ENCODE measurements at regions not wholly inside any gene's neighbourhood (a gene's known extent, or its start where the extent isn't known, plus 50 kb on each side); places are given as distances from the start of the nearest gene placed in this dataset.
"Not testable (repeated sequence)": the region's sequence is repeated elsewhere in the genome, so short reads cannot be mapped to it uniquely, and the experiment has no call there.

DNA sequence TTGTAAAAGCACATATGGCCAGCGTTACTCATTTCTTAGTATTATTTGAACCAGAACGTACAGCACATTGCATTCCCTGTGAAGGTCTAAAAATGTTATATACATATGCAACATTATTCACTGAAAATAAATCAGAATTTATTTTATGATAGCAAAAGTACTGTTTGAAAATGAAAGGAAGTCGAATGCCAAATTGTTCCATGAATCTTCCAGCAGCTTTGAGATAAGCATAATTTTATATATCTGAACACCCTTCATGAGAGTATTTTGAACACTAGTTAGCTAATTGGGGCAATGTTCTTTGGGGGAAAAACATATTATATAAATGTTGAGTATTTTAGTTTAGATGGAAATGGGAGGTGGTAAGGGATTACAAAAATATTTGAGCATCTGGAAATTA lies 300.7 kb upstream of the SYT1 start:
- Histone ChIP-seq H3K9ac (ENCODE audit: low read depth, low read length) (no peak overlapping the region), H3K4me1 (ENCODE audit: insufficient read depth, low read length) (peaks cover 9% of the 10 kb centered on the region; the same call in 1 of the 2 replicates), H3K36me3 (ENCODE audit: insufficient read depth, low read depth, low read length) (no peaks in the 10 kb centered on the region), H3K4me3 (ENCODE audit: low read length) (no peak overlapping the region), H3K9me3 (ENCODE audit: insufficient read depth, low read depth, low read length) (no peaks in the 10 kb centered on the region), H3K27ac (ENCODE audit: low read length) (no peak overlapping the region), H3K27me3 (ENCODE audit: insufficient read depth, low read length) (no peaks in the 10 kb centered on the region)

GRCh38 chr12:78566456-78566855 lies 298.1 kb upstream of the SYT1 start:
- no peaks in the 10 kb centered on the region for H3K9me3 ChIP-seq (ENCODE audit: insufficient read depth, low read depth, low read length)
- peaks cover 9% of the 10 kb centered on the region; the same call in 1 of the 2 replicates for H3K4me1 ChIP-seq (ENCODE audit: insufficient read depth, low read length)
- H3K36me3 ChIP-seq (ENCODE audit: insufficient read depth, low read depth, low read length): no peaks in the 10 kb centered on the region
- H3K9ac ChIP-seq (ENCODE audit: low read depth, low read length): no peak overlapping the region
- no peak overlapping the region for H3K4me3 ChIP-seq (ENCODE audit: low read length)
- no peaks in the 10 kb centered on the region for H3K27me3 ChIP-seq (ENCODE audit: insufficient read depth, low read length)
- H3K27ac ChIP-seq (ENCODE audit: low read length): no peak overlapping the region

DNA sequence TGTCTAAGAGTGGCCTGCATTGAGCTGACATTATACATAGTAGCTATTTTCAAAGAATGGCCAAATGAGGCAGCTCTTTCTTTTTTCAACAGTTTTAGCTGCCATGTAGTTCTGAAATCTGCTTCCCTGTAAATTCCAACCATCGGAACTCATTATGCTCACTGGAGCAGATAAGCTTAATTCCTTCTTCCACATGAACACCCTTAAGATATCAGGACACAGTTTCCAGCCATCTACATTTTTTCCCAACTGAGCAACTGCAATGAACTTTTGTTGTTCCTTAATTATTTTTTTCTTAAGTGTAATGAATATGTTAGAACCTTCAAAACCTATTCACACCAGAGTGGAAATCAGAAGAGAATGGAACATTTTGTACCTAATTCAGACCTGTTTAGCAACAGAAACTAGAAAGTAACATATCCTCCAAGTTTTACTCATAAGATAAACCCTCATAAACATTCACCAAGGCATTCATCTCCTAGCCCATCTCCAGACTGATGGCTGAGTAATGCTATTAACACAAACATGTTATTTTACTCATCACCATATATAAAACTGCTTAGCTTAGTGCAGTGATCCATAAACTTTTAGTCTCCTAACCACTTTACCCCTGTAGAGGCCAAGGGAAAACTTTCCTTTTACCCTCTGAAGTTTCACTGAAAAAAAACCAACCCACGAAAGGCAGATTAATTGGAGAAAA lies 296.1 kb upstream of the SYT1 start:
- Histone ChIP-seq H3K4me3 (ENCODE audit: low read length) (no peak overlapping the region), H3K9ac (ENCODE audit: low read depth, low read length) (no peak overlapping the region), H3K4me1 (ENCODE audit: insufficient read depth, low read length) (peaks cover 3% of the 10 kb centered on the region; the same call in 1 of the 2 replicates), H3K36me3 (ENCODE audit: insufficient read depth, low read depth, low read length) (no peaks in the 10 kb centered on the region), H3K27me3 (ENCODE audit: insufficient read depth, low read length) (no peaks in the 10 kb centered on the region), H3K27ac (ENCODE audit: low read length) (no peak overlapping the region), H3K9me3 (ENCODE audit: insufficient read depth, low read depth, low read length) (no peaks in the 10 kb centered on the region)

GRCh38 chr12:78571953-78572352 lies 292.6 kb upstream of the SYT1 start:
- H3K4me1 ChIP-seq (ENCODE audit: insufficient read depth, low read length): peaks cover 7% of the 10 kb centered on the region; the same call in 1 of the 2 replicates
- no peaks in the 10 kb centered on the region for H3K27me3 ChIP-seq (ENCODE audit: insufficient read depth, low read length)
- H3K27ac ChIP-seq (ENCODE audit: low read length): no peak overlapping the region
- no peak overlapping the region for H3K9ac ChIP-seq (ENCODE audit: low read depth, low read length)
- H3K9me3 ChIP-seq (ENCODE audit: insufficient read depth, low read depth, low read length): 0 out of 2 replicates have a peak, but pooled peaks cover 4% of the 10 kb centered on the region
- no peaks in the 10 kb centered on the region for H3K36me3 ChIP-seq (ENCODE audit: insufficient read depth, low read depth, low read length)
- no peak overlapping the region for H3K4me3 ChIP-seq (ENCODE audit: low read length)

DNA sequence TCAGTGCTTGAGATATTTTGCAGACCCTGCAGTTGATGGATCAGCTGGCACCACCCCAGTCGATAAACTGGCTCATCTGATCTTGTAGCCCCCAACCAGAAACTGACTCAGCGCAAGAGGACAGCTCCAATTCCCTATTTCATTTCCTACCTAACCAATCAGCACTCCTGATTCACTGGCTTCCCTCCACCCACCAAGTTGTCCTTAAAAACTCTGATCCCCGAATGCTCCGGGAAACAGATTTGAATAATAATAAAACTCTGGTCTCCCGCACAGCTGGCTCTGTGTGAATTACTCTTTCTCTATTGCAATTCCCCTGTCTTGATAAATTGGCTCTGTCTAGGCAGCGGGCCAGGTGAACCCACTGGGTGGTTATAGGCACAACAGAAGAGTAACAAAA lies 289.4 kb upstream of the SYT1 start:
- H3K4me3 ChIP-seq (ENCODE audit: low read length); H3K27ac ChIP-seq (ENCODE audit: low read length); H3K9me3 ChIP-seq (ENCODE audit: insufficient read depth, low read depth, low read length); H3K4me1 ChIP-seq (ENCODE audit: insufficient read depth, low read length); H3K27me3 ChIP-seq (ENCODE audit: insufficient read depth, low read length); H3K36me3 ChIP-seq (ENCODE audit: insufficient read depth, low read depth, low read length); H3K9ac ChIP-seq (ENCODE audit: low read depth, low read length): not testable (repeated sequence)

GRCh38 chr12:78579846-78580245 lies 284.7 kb upstream of the SYT1 start:
- H3K4me1 ChIP-seq (ENCODE audit: insufficient read depth, low read length): no peaks in the 10 kb centered on the region
- H3K4me3 ChIP-seq (ENCODE audit: low read length): no peak overlapping the region
- H3K9me3 ChIP-seq (ENCODE audit: insufficient read depth, low read depth, low read length): 0 out of 2 replicates have a peak, but pooled peaks cover 4% of the 10 kb centered on the region
- H3K27ac ChIP-seq (ENCODE audit: low read length): no peak overlapping the region
- H3K27me3 ChIP-seq (ENCODE audit: insufficient read depth, low read length): no peaks in the 10 kb centered on the region
- H3K9ac ChIP-seq (ENCODE audit: low read depth, low read length): no peak overlapping the region
- H3K36me3 ChIP-seq (ENCODE audit: insufficient read depth, low read depth, low read length): no peaks in the 10 kb centered on the region

- H3K27me3 ChIP-seq (ENCODE audit: insufficient read depth, low read length): no peaks in the 10 kb centered on the region
- no peak overlapping the region for H3K9ac ChIP-seq (ENCODE audit: low read depth, low read length)
- 0 out of 2 replicates have a peak, but pooled peaks cover 1% of the 10 kb centered on the region for H3K9me3 ChIP-seq (ENCODE audit: insufficient read depth, low read depth, low read length)
- no peaks in the 10 kb centered on the region for H3K36me3 ChIP-seq (ENCODE audit: insufficient read depth, low read depth, low read length)
- no peaks in the 10 kb centered on the region for H3K4me1 ChIP-seq (ENCODE audit: insufficient read depth, low read length)
- H3K27ac ChIP-seq (ENCODE audit: low read length): no peak overlapping the region
- H3K4me3 ChIP-seq (ENCODE audit: low read length): no peak overlapping the region
Measured at GRCh38 chr12:78580296-78580695, 284.3 kb upstream of the SYT1 start.

DNA sequence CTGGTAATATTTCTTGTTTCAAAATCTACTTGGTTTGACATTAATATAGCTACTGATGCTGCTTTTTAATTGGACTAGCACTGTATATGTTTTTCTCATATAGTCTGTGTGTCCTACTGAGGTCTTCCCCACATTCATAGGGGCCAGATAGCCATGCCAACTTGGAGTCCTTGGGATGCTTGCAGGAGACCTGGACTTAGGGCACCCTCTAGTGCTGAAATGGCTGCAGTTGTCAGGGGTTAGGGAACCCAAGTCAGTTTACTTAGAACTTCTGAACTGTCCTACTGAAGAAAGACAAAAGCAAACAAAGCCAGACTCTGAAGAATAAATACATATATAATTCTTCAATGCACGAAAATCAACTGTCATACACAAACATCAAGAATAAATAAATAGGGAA lies 279.9 kb upstream of the SYT1 start:
- no peaks in the 10 kb centered on the region for H3K27me3 ChIP-seq (ENCODE audit: insufficient read depth, low read length)
- no peaks in the 10 kb centered on the region for H3K9me3 ChIP-seq (ENCODE audit: insufficient read depth, low read depth, low read length)
- no peak overlapping the region for H3K9ac ChIP-seq (ENCODE audit: low read depth, low read length)
- H3K36me3 ChIP-seq (ENCODE audit: insufficient read depth, low read depth, low read length): no peaks in the 10 kb centered on the region
- H3K4me3 ChIP-seq (ENCODE audit: low read length): no peak overlapping the region
- no peaks in the 10 kb centered on the region for H3K4me1 ChIP-seq (ENCODE audit: insufficient read depth, low read length)
- no peak overlapping the region for H3K27ac ChIP-seq (ENCODE audit: low read length)

DNA sequence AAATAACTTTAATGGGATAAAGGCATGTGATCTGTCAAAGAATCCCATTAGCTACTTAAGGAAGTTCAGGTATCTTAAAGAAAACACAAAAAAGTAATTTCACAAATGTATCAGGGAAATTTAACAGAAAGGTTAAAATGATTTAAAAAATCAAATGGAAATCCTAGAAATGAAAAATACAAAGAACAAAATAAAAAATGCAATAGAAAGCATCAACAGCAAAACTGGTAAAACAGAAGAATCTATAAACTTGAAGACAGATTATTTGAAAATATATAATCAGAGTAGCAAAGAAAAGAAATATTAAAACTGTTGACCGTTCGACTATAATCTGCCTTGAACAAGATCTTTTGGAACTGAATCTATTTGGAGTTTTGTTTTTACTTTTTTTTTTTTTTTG lies 279.4 kb upstream of the SYT1 start:
- Histone ChIP-seq H3K27me3 (ENCODE audit: insufficient read depth, low read length) (no peaks in the 10 kb centered on the region), H3K4me3 (ENCODE audit: low read length) (no peak overlapping the region), H3K4me1 (ENCODE audit: insufficient read depth, low read length) (no peaks in the 10 kb centered on the region), H3K9ac (ENCODE audit: low read depth, low read length) (no peak overlapping the region), H3K36me3 (ENCODE audit: insufficient read depth, low read depth, low read length) (no peaks in the 10 kb centered on the region), H3K27ac (ENCODE audit: low read length) (no peak overlapping the region), H3K9me3 (ENCODE audit: insufficient read depth, low read depth, low read length) (no peaks in the 10 kb centered on the region)

GRCh38 chr12:78586790-78587189 lies 277.8 kb upstream of the SYT1 start:
- no peaks in the 10 kb centered on the region for H3K9me3 ChIP-seq (ENCODE audit: insufficient read depth, low read depth, low read length)
- no peaks in the 10 kb centered on the region for H3K27me3 ChIP-seq (ENCODE audit: insufficient read depth, low read length)
- no peak overlapping the region for H3K4me3 ChIP-seq (ENCODE audit: low read length)
- no peak overlapping the region for H3K27ac ChIP-seq (ENCODE audit: low read length)
- no peaks in the 10 kb centered on the region for H3K36me3 ChIP-seq (ENCODE audit: insufficient read depth, low read depth, low read length)
- no peaks in the 10 kb centered on the region for H3K4me1 ChIP-seq (ENCODE audit: insufficient read depth, low read length)
- no peak overlapping the region for H3K9ac ChIP-seq (ENCODE audit: low read depth, low read length)

- no peak overlapping the region for H3K4me3 ChIP-seq (ENCODE audit: low read length)
- no peaks in the 10 kb centered on the region for H3K4me1 ChIP-seq (ENCODE audit: insufficient read depth, low read length)
- no peak overlapping the region for H3K27ac ChIP-seq (ENCODE audit: low read length)
- H3K9me3 ChIP-seq (ENCODE audit: insufficient read depth, low read depth, low read length): peaks cover 7% of the 10 kb centered on the region
- no peak overlapping the region for H3K9ac ChIP-seq (ENCODE audit: low read depth, low read length)
- no peaks in the 10 kb centered on the region for H3K36me3 ChIP-seq (ENCODE audit: insufficient read depth, low read depth, low read length)
- no peaks in the 10 kb centered on the region for H3K27me3 ChIP-seq (ENCODE audit: insufficient read depth, low read length)
Measured at GRCh38 chr12:78599366-78599765, 265.2 kb upstream of the SYT1 start.

GRCh38 chr12:78600541-78600940 lies 264.0 kb upstream of the SYT1 start:
- Histone ChIP-seq H3K9me3 (ENCODE audit: insufficient read depth, low read depth, low read length) (peaks cover 18% of the 10 kb centered on the region), H3K27ac (ENCODE audit: low read length) (no peak overlapping the region), H3K9ac (ENCODE audit: low read depth, low read length) (no peak overlapping the region), H3K4me3 (ENCODE audit: low read length) (no peak overlapping the region), H3K4me1 (ENCODE audit: insufficient read depth, low read length) (no peaks in the 10 kb centered on the region), H3K36me3 (ENCODE audit: insufficient read depth, low read depth, low read length) (no peaks in the 10 kb centered on the region), H3K27me3 (ENCODE audit: insufficient read depth, low read length) (no peaks in the 10 kb centered on the region)
